HUES48 (cell line): ENCODE measurements at regions not wholly inside any gene's neighbourhood (a gene's known extent, or its start where the extent isn't known, plus 50 kb on each side); places are given as distances from the start of the nearest gene placed in this dataset.

Source experiments
- H3K27ac ChIP-seq: one replicate; pipeline ENCODE4 v1.7.0; 2013; ENCODE audit warnings: low read depth, low read length, inconsistent platforms
- H3K27me3 ChIP-seq: 2 replicates; pipeline ENCODE4 v1.6.1; 2013; ENCODE audit warnings: mild to moderate bottlenecking, low read length; ENCODE audit not compliant: control insufficient read depth, insufficient read depth
- H3K36me3 ChIP-seq: 2 replicates; pipeline ENCODE4 v1.6.1; 2013; ENCODE audit warnings: low read length; ENCODE audit not compliant: control insufficient read depth, insufficient read depth
- H3K4me1 ChIP-seq: 2 replicates; pipeline ENCODE4 v1.6.1; 2013; ENCODE audit warnings: mild to moderate bottlenecking, low read length; ENCODE audit not compliant: control insufficient read depth, insufficient read depth
- H3K4me3 ChIP-seq: 2 replicates; pipeline ENCODE4 v1.5.1; 2013; ENCODE audit warnings: mild to moderate bottlenecking, low read depth, low read length
- H3K9ac ChIP-seq: 2 replicates; pipeline ENCODE4 v1.6.1; 2013; ENCODE audit warnings: mild to moderate bottlenecking, low read depth, low read length, moderate library complexity
- H3K9me3 ChIP-seq: 2 replicates; pipeline ENCODE4 v1.6.1; 2013; ENCODE audit warnings: low read length; ENCODE audit not compliant: control insufficient read depth, insufficient read depth

DNA sequence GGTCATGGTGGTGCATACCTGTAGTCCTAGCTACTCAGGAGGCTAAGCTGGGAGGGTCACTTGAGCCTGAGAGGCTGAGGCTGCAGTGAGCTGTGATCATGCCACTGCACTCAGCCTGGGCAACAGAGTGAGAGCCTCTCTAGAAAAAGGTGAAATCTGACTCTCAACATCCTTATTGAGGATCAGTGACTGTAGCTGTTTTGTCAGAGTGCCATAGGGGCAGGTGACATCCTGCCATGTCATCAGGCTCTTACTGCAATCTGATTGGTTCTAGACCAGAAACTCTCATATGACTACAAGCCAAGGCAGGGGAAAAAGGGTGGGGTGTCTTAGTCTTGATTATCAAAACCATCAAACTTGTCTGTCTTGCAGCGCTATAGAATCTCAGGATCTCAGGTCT is 62.8 kb upstream of the NGF start:
- Histone ChIP-seq H3K4me1 (0 out of 2 replicates have a peak, but pooled peaks cover 2% of the 10 kb centered on the region), H3K4me3 (no peak overlapping the region), H3K9ac (no peak overlapping the region), H3K9me3 (no peaks in the 10 kb centered on the region), H3K27ac (no peak overlapping the region), H3K27me3 (no peaks in the 10 kb centered on the region), H3K36me3 (no peaks in the 10 kb centered on the region)

DNA sequence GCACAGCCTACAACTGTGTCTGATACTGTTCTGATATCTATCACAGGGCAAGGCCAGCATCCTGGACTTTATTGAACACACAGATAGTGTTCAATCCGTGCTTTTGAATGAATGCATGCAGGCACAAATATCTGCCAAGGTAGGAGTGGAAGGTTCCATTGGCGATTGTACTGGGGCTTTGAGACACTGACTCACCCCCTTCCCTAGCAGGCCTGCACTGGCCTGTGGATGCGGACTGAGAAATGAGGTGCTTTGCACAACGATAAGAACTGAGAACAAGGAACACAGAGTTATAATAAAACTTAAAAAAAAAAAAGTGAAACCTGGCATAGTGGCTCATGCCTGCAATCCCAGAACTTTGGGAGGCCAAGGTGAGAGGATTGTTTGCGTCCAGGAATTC is 62.4 kb upstream of the NGF start:
- no peaks in the 10 kb centered on the region for H3K9me3 ChIP-seq
- H3K4me1 ChIP-seq = 0 out of 2 replicates have a peak, but pooled peaks cover 2% of the 10 kb centered on the region
- H3K27me3 ChIP-seq = no peaks in the 10 kb centered on the region
- H3K4me3 ChIP-seq = no peak overlapping the region
- no peak overlapping the region for H3K9ac ChIP-seq
- no peak overlapping the region for H3K27ac ChIP-seq
- no peaks in the 10 kb centered on the region for H3K36me3 ChIP-seq

DNA sequence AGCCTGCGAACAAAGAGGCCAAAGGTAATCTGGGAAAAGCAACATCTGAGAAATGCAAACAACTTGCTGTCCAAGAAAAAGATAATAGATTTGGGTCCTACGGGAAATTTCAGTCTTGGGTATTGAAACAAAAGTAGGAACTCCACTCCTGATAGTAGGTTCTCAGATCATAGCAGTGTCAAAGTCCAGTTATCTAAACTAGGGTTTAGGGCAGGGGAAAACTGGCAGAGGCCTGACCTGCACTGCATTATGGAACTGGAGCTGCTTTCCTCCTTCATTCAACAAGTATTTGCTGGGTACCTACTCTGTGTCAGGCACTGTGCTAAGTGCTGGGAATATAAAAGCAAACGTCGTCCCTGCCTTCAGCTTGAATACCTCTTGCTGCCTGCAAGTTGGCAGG is 60.7 kb upstream of the NGF start:
- Histone ChIP-seq H3K4me3 (no peak overlapping the region), H3K9me3 (no peaks in the 10 kb centered on the region), H3K4me1 (no peaks in the 10 kb centered on the region), H3K27ac (no peak overlapping the region), H3K9ac (no peak overlapping the region), H3K27me3 (no peaks in the 10 kb centered on the region), H3K36me3 (no peaks in the 10 kb centered on the region)
